ENCODE measurements at regions not wholly inside any gene's neighbourhood (a gene's known extent, or its start where the extent isn't known, plus 50 kb on each side); places are given as distances from the start of the nearest gene placed in this dataset.

DNA sequence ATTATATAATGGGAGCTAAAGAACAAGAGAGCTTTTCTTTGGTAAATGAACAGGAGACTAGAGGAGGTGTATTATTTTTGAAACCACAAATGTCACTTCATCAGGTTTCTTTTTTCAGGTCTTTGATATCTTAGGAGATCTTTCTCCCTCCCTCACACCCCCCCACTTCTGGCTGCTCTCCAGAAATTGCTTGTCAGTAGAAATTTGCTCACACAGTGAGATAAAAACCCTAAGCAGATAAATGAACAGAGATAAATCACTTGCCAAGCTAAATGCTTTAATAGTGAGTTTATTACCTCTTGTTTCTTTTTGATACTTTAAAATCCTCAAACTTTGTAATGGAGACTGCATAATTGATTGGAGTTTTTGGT is 421.2 kb upstream of the TENM3 start:
- Histone ChIP-seq H3K27ac (no peak overlapping the region), H3K4me1 (no peaks in the 10 kb centered on the region), H3K27me3 (no peaks in the 10 kb centered on the region), H3K4me3 (no peak overlapping the region), H3K36me3 (no peaks in the 10 kb centered on the region), H3K9me3 (no peaks in the 10 kb centered on the region)
- TF ChIP-seq, protein P1, sequence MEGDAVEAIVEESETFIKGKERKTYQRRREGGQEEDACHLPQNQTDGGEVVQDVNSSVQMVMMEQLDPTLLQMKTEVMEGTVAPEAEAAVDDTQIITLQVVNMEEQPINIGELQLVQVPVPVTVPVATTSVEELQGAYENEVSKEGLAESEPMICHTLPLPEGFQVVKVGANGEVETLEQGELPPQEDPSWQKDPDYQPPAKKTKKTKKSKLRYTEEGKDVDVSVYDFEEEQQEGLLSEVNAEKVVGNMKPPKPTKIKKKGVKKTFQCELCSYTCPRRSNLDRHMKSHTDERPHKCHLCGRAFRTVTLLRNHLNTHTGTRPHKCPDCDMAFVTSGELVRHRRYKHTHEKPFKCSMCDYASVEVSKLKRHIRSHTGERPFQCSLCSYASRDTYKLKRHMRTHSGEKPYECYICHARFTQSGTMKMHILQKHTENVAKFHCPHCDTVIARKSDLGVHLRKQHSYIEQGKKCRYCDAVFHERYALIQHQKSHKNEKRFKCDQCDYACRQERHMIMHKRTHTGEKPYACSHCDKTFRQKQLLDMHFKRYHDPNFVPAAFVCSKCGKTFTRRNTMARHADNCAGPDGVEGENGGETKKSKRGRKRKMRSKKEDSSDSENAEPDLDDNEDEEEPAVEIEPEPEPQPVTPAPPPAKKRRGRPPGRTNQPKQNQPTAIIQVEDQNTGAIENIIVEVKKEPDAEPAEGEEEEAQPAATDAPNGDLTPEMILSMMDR (IDR thresholded peaks at IDR 0.05 in 4 of 5, conservative IDR thresholded peaks at IDR 0.05 in 1 of 5): no peak
- no peak for TF ChIP-seq POLR2A (IDR thresholded peaks at IDR 0.05)
- in situ Hi-C loops (cut with MboI; ENCODE audit: low sequenced_read_pairs in 4 of 4) (no loop called here), intact Hi-C loops (cut with DNase I; ENCODE audit: low total_unique reads) (no loop called here)
- no peak for ATAC-seq
- DNase-seq: no peak

DNA sequence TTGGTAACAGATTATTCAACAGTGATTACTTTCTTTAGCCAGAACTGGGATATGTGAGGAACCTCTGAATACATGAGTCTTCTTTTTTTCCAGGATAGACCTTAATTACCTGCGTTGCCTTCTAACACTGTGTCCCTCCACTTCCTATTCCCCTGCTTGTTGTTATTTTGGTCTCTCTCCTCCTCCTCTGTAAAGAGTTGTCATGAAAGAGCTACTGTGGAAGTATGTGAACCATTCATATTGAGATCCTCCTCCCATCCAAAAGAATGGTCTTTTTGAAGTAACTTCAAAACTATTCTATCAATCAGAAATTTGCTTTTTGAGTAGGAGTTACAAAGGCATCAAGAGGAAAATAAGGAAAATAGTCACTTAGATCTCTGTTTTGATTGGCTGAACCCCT is 420.0 kb upstream of the TENM3 start:
- no peak overlapping the region for H3K4me3 ChIP-seq
- H3K27me3 ChIP-seq: no peaks in the 10 kb centered on the region
- H3K4me1 ChIP-seq: no peaks in the 10 kb centered on the region
- intact Hi-C loops (cut with DNase I; ENCODE audit: low total_unique reads): no loop called here
- no peak for TF ChIP-seq POLR2A (IDR thresholded peaks at IDR 0.05)
- TF ChIP-seq, protein P1 (IDR thresholded peaks at IDR 0.05 in 4 of 5, conservative IDR thresholded peaks at IDR 0.05 in 1 of 5): no peak
- no peaks in the 10 kb centered on the region for H3K36me3 ChIP-seq
- ATAC-seq (no peak), DNase-seq (no peak)
- in situ Hi-C loops (cut with MboI; ENCODE audit: low sequenced_read_pairs in 4 of 4): no loop called here
- no peak overlapping the region for H3K27ac ChIP-seq
- H3K9me3 ChIP-seq: no peaks in the 10 kb centered on the region

- no peak for ATAC-seq
- Histone ChIP-seq H3K36me3 (no peaks in the 10 kb centered on the region), H3K27me3 (no peaks in the 10 kb centered on the region), H3K4me3 (no peak overlapping the region), H3K27ac (no peak overlapping the region), H3K9me3 (no peaks in the 10 kb centered on the region), H3K4me1 (no peaks in the 10 kb centered on the region)
- intact Hi-C loops (cut with DNase I; ENCODE audit: low total_unique reads): no loop called here
- no peak for DNase-seq
- in situ Hi-C loops (cut with MboI; ENCODE audit: low sequenced_read_pairs in 4 of 4): no loop called here
- TF ChIP-seq, protein P1 (IDR thresholded peaks at IDR 0.05 in 4 of 5, conservative IDR thresholded peaks at IDR 0.05 in 1 of 5): no peak
- no peak for TF ChIP-seq POLR2A (IDR thresholded peaks at IDR 0.05)
Measured at GRCh38 chr4:181823645-181824044, 419.6 kb upstream of the TENM3 start.

GRCh38 chr4:181825564-181825963 is 417.6 kb upstream of the TENM3 start:
- Histone ChIP-seq H3K9me3 (no peaks in the 10 kb centered on the region), H3K4me3 (no peak overlapping the region), H3K36me3 (no peaks in the 10 kb centered on the region), H3K27ac (no peak overlapping the region), H3K4me1 (no peaks in the 10 kb centered on the region), H3K27me3 (no peaks in the 10 kb centered on the region)
- ATAC-seq (no peak), DNase-seq (no peak)
- intact Hi-C loops (cut with DNase I; ENCODE audit: low total_unique reads) (no loop called here), in situ Hi-C loops (cut with MboI; ENCODE audit: low sequenced_read_pairs in 4 of 4) (no loop called here)
- TF ChIP-seq, protein P1 (IDR thresholded peaks at IDR 0.05 in 4 of 5, conservative IDR thresholded peaks at IDR 0.05 in 1 of 5): no peak
- TF ChIP-seq POLR2A (IDR thresholded peaks at IDR 0.05): no peak

DNA sequence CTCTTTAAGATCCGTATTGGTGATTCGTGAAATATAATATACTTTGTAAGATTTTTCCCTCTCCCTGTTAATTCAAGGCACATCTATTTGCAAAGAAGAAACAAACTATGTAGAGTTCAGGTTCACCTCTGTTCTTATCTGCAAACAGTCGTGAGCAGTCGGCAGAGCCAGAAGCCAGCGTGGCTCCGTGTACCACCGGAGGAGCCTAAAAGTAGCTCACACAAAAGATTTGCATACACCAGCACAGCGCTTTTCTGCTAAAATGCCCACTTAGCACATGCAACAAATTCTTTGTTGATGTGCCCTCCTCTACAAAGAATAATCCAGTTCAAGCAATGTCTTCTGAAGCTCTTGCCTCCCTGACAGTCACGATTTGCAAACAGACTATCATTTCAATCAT is 416.0 kb upstream of the TENM3 start:
- H3K36me3 ChIP-seq: no peaks in the 10 kb centered on the region
- H3K27me3 ChIP-seq: no peaks in the 10 kb centered on the region
- no peak overlapping the region for H3K4me3 ChIP-seq
- no peaks in the 10 kb centered on the region for H3K4me1 ChIP-seq
- in situ Hi-C loops (cut with MboI; ENCODE audit: low sequenced_read_pairs in 4 of 4) (no loop called here), intact Hi-C loops (cut with DNase I; ENCODE audit: low total_unique reads) (no loop called here)
- H3K9me3 ChIP-seq: no peaks in the 10 kb centered on the region
- DNase-seq (no peak), ATAC-seq (no peak)
- no peak for TF ChIP-seq POLR2A (IDR thresholded peaks at IDR 0.05)
- TF ChIP-seq, protein P1 (IDR thresholded peaks at IDR 0.05 in 4 of 5, conservative IDR thresholded peaks at IDR 0.05 in 1 of 5): no peak
- no peak overlapping the region for H3K27ac ChIP-seq

All from gastrocnemius medialis (tissue), 4 donors.